HepG2 (cell line): ENCODE measurements at regions not wholly inside any gene's neighbourhood (a gene's known extent, or its start where the extent isn't known, plus 50 kb on each side); places are given as distances from the start of the nearest gene placed in this dataset.

ENCODE experiments used
- ATAC-seq: fragments of 200-7000 bp; cut with Tn5 transposase; 3 replicates; pipeline ENCODE4 v1.9.1; 2020; ENCODE audit warnings: mild to moderate bottlenecking, moderate library complexity
- BruUV-seq: library from RNA; stranded (reverse); fragments of 400-500 nt; replicated peaks from 2 replicates; lab custom pipeline; 2021; lab: Mats Ljungman, UMichigan
- CTCF ChIA-PET: fragments of 300-600 bp; formaldehyde crosslinking; extraction: SDS; loops from one replicate; lab custom pipeline; 2021; ENCODE audit warnings: low total read pairs, inconsistent platforms, low intra/inter-chr PET ratio; lab: Yijun Ruan, JAX
- POLR2A ChIA-PET: fragments of 350-600 bp; sonication (Branson Sonifier 250); formaldehyde crosslinking; loops from one replicate; lab custom pipeline; 2020; ENCODE audit warnings: antibody characterized with exemption, inconsistent platforms; lab: Yijun Ruan, JAX
- DNase-seq: peaks from one replicate; pipeline ENCODE4 v3.0.0-alpha.2; 2015; ENCODE audit warnings: low spot score
- FAIRE-seq: peaks from 3 replicates; lab custom pipeline; 2011; peaks lifted over from hg19 to GRCh38; lab: Jason Lieb, UNC
- H2AFZ ChIP-seq: one replicate; pipeline ENCODE4 v1.6.1; 2011; ENCODE audit warnings: low read length, inconsistent platforms
- H3K27ac ChIP-seq: fragments of 300-600 bp; 3 replicates; pipeline ENCODE4 v1.8.0; 2011; ENCODE audit warnings: mixed run types, mild to moderate bottlenecking, mixed read lengths, low read length, inconsistent platforms; ENCODE audit not compliant: insufficient read depth; ENCODE audit errors: extremely low read length
- H3K27me3 ChIP-seq, 2 experiments: fragments of 200-600 bp in 1 of 2; 2 replicates in 1 of 2; 3 replicates in 1 of 2; pipeline versions ENCODE4 v1.6.0 to v1.8.0; 2011; ENCODE audit warnings: low read length in 2 of 2, mild to moderate bottlenecking in 2 of 2, moderate library complexity in 2 of 2, inconsistent platforms in 1 of 2; ENCODE audit not compliant: insufficient read depth in 2 of 2, control insufficient read depth in 1 of 2
- H3K36me3 ChIP-seq, 2 experiments: fragments of 200-600 bp in 1 of 2; replicated peaks in 1 of 2; 2 replicates in 1 of 2; 3 replicates in 1 of 2; pipeline versions ENCODE4 v1.5.1 to v1.8.0; 2011; ENCODE audit warnings: low read length in 2 of 2, inconsistent platforms in 1 of 2; ENCODE audit not compliant: insufficient read depth in 2 of 2, control insufficient read depth in 1 of 2
- H3K4me1 ChIP-seq: 2 replicates; pipeline ENCODE4 v1.5.1; 2012; ENCODE audit warnings: low read length, inconsistent platforms; ENCODE audit not compliant: insufficient read depth
- H3K4me2 ChIP-seq: 2 replicates; pipeline ENCODE4 v1.6.0; 2011; ENCODE audit warnings: low read depth, low read length, inconsistent platforms
- H3K4me3 ChIP-seq, 3 experiments: fragments of 200-600 bp in 1 of 3; sonication (generic), shearing (Covaris generic) in 1 of 3; replicated peaks in 1 of 3; 2 replicates each; pipeline ENCODE4 v1.5.1; 2011 to 2016; ENCODE audit warnings: low read length in 3 of 3, inconsistent platforms in 2 of 3, low read depth in 2 of 3, mild to moderate bottlenecking in 2 of 3, control low read depth in 1 of 3, mixed read lengths in 1 of 3; ENCODE audit not compliant: insufficient read depth in 1 of 3
- H3K79me2 ChIP-seq: one replicate; pipeline ENCODE4 v1.6.1; 2011; ENCODE audit warnings: low read length, inconsistent platforms; ENCODE audit not compliant: insufficient read depth
- H3K9ac ChIP-seq: 2 replicates; pipeline ENCODE4 v1.6.0; 2011; ENCODE audit warnings: mild to moderate bottlenecking, low read depth, low read length, inconsistent platforms; ENCODE audit not compliant: insufficient read depth
- H3K9me3 ChIP-seq: 2 replicates; pipeline ENCODE4 v1.5.1; 2012; ENCODE audit warnings: mild to moderate bottlenecking, low read length
- H4K20me1 ChIP-seq: 2 replicates; pipeline ENCODE4 v1.6.0; 2011; ENCODE audit warnings: inconsistent platforms, mild to moderate bottlenecking, low read length, moderate library complexity; ENCODE audit not compliant: insufficient read depth
- EEA1 ChIP-seq: sonication (generic); formaldehyde crosslinking; IDR thresholded peaks from 2 replicates; pipeline ENCODE4 v1.5.1; 2020; ENCODE audit warnings: mild to moderate bottlenecking, missing genetic modification reagents, borderline replicate concordance
- GATAD2A ChIP-seq: IDR thresholded peaks from 2 replicates; pipeline ENCODE4 v1.6.1; 2016
- MXD4 ChIP-seq: IDR thresholded peaks from 2 replicates; pipeline ENCODE4 v1.6.1; 2016; ENCODE audit warnings: mild to moderate bottlenecking, missing biosample characterization, missing genetic modification reagents
- NKX3-1 ChIP-seq: sonication (generic); formaldehyde crosslinking; IDR thresholded peaks from 2 replicates; pipeline ENCODE4 v1.5.0; 2020; ENCODE audit warnings: missing genetic modification reagents
- PRMT3 ChIP-seq: sonication (generic); formaldehyde crosslinking; IDR thresholded peaks from 2 replicates; pipeline ENCODE4 v1.8.1; 2022; ENCODE audit warnings: low read depth, mild to moderate bottlenecking, moderate library complexity, missing genetic modification reagents, borderline replicate concordance
- THAP9 ChIP-seq: sonication (generic); formaldehyde crosslinking; IDR thresholded peaks from 2 replicates; pipeline ENCODE4; 2020; ENCODE audit warnings: missing genetic modification reagents, mild to moderate bottlenecking, borderline replicate concordance
- YY1 ChIP-seq: IDR thresholded peaks from 2 replicates; pipeline ENCODE4 v1.6.1; 2011; ENCODE audit warnings: low read length, low read depth, moderate library complexity, mild to moderate bottlenecking; ENCODE audit not compliant: insufficient read depth, insufficient replicate concordance
- ZNF136 ChIP-seq: sonication (generic); formaldehyde crosslinking; IDR thresholded peaks from 2 replicates; pipeline ENCODE4 v1.8.1; 2022; ENCODE audit warnings: low read depth, mild to moderate bottlenecking, moderate library complexity, missing genetic modification reagents
- ZNF503 ChIP-seq: sonication (generic); formaldehyde crosslinking; IDR thresholded peaks from 2 replicates; pipeline ENCODE4 v1.4.0; 2020; ENCODE audit warnings: missing genetic modification reagents
- WGBS: methylation state at CpG from one replicate; pipeline ENCODE4 v1.1.6; 2017; ENCODE audit warnings: low lambda C conversion rate; 5-methylcytosine and 5-hydroxymethylcytosine counted together
- in situ Hi-C: cut with HindIII; loops from 2 replicates; pipeline ENCODE4 v1.10.0; 2017; ENCODE audit warnings: low pct_unique_long_range_greater_than_20kb; ENCODE audit not compliant: extremely low pct_ligation_motif_present
- intact Hi-C: fragments of 100-400 bp; cut with micrococcal nuclease; formaldehyde crosslinking; loops from one replicate; pipeline ENCODE4 v1.10.0; 2022; ENCODE audit not compliant: unreplicated experiment

- peaks cover 26% of the 10 kb centered on the region for H3K4me1 ChIP-seq
- TF ChIP-seq EEA1 = no peak
- no peak for TF ChIP-seq THAP9 (CRISPR knock-in tag)
- no peak for TF ChIP-seq PRMT3 (CRISPR knock-in tag)
- TF ChIP-seq ZNF136 = no peak
- H3K36me3 ChIP-seq = no peaks in the 10 kb centered on the region
- in situ Hi-C loops (no loop called here), intact Hi-C loops (no loop called here)
- FAIRE-seq = no peak
- H3K9me3 ChIP-seq = no peaks in the 10 kb centered on the region
- ATAC-seq = no peak
- POLR2A ChIA-PET = no interaction called here
- no peak overlapping the region for H3K9ac ChIP-seq
- H2AFZ ChIP-seq = no peak overlapping the region
- H4K20me1 ChIP-seq = no peaks in the 10 kb centered on the region
- CTCF ChIA-PET = no interaction called here
- DNase-seq = no peak
- H3K4me3 ChIP-seq = no peak overlapping the region
- H3K4me2 ChIP-seq = no peak overlapping the region
- no TSS peak for BruUV-seq
- H3K27me3 ChIP-seq = peaks cover 0 to 4% of the 10 kb centered on the region in 2 experiments; a peak in 1 of 5 replicates
- no peaks in the 10 kb centered on the region for H3K79me2 ChIP-seq
- no peak overlapping the region for H3K27ac ChIP-seq
These were observed 204.3 kb downstream of the PTEN start for GRCh38 chr10:88067737-88068136.

- ChIA-PET CTCF (no interaction called here), POLR2A (no interaction called here)
- Histone ChIP-seq H3K9ac (no peak overlapping the region), H3K79me2 (no peaks in the 10 kb centered on the region), H3K4me3 (no peak overlapping the region), H3K27ac (no peak overlapping the region), H3K27me3 (peaks cover 0 to 4% of the 10 kb centered on the region in 2 experiments; a peak in 1 of 5 replicates), H3K4me2 (no peak overlapping the region), H2AFZ (no peak overlapping the region), H3K9me3 (no peaks in the 10 kb centered on the region), H3K4me1 (peaks cover 11% of the 10 kb centered on the region), H4K20me1 (no peaks in the 10 kb centered on the region), H3K36me3 (no peaks in the 10 kb centered on the region)
- intact Hi-C loops (no loop called here), in situ Hi-C loops (no loop called here)
- WGBS = 53% methylated on average over 4 of the region's 4 CpGs
- no peak for DNase-seq
- no TSS peak for BruUV-seq
- ATAC-seq = no peak
- FAIRE-seq = no peak
- no peak for TF ChIP-seq YY1
- no peak for TF ChIP-seq ZNF503
- no peak for TF ChIP-seq GATAD2A (CRISPR knock-in tag)
- TF ChIP-seq NKX3-1 (CRISPR knock-in tag) = no peak
- no peak for TF ChIP-seq MXD4 (CRISPR knock-in tag)
These were observed 205.9 kb downstream of the PTEN start for GRCh38 chr10:88069338-88069737.
